ENCODE measurements at regions not wholly inside any gene's neighbourhood (a gene's known extent, or its start where the extent isn't known, plus 50 kb on each side); places are given as distances from the start of the nearest gene placed in this dataset.

DNA sequence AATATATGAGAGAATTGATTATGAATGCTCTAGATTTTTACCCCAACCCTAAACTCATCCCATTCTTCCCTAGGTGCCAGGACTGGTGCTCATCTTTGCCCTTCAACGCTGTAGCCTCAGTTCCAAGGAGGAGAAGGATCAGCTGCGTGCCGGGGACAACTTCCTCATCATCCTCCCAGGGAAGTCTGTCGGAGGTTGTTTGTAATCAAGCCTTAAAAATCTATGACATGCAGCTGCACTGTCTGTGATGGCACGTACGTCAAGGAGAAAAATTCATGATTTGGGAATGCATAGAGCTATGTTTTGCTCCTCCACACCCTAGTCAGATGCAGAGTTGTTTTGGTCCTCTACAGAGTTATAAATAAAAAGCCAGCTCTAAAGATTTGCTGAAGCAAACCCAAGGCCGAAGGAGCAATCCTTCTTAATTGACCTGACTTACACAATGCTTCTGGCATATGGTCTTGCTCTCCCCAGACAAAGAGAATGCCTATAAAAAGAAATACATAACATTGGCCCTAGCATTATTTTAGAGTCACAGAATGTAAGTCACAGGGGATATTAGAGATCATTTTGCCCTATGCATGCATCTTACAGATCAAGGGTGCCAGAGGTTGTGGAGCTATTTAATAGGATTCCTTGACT, 244.2 kb downstream of the HIVEP2 start:
- no peak overlapping the region for H3K4me3 ChIP-seq (ENCODE audit: low read depth, low read length)
- DNase-seq (ENCODE audit: low read depth) = peak; percentile 80
- no peak for TF ChIP-seq CTCF (IDR thresholded peaks at IDR 0.05; ENCODE audit: insufficient read depth, low read depth, low read length)
